K562 (cell line): ENCODE measurements at regions not wholly inside any gene's neighbourhood (a gene's known extent, or its start where the extent isn't known, plus 50 kb on each side); places are given as distances from the start of the nearest gene placed in this dataset.

Experiments
- ATAC-seq: fragments of 200-7000 bp; cut with Tn5 transposase; 3 replicates; pipeline ENCODE4 v1.9.1; 2020; ENCODE audit warnings: moderate library complexity
- BruUV-seq: library from RNA; stranded (reverse); fragments of 400-500 nt; replicated peaks from 2 replicates; lab custom pipeline; 2021; lab: Mats Ljungman, UMichigan
- CTCF ChIA-PET: fragments of 300-600 bp; formaldehyde crosslinking; extraction: SDS; loops from one replicate; lab custom pipeline; 2021; ENCODE audit warnings: low intra/inter-chr PET ratio; lab: Yijun Ruan, JAX
- POLR2A ChIA-PET: fragments of 300-600, 350-650 bp; sonication (Branson Sonifier 250); formaldehyde crosslinking; extraction: SDS; loops from one replicate; lab custom pipeline; 2021; ENCODE audit warnings: antibody characterized with exemption, inconsistent platforms; lab: Yijun Ruan, JAX
- DNase-seq, 4 experiments: peaks; one replicate each; pipeline versions ENCODE4 v3.0.0 to v3.0.0-alpha.2; 2011 to 2018; ENCODE audit warnings: low spot score in 3 of 4, mixed read lengths in 3 of 4; ENCODE audit errors: extremely low read depth in 1 of 4
- FAIRE-seq: peaks from 2 replicates; lab custom pipeline; 2011; peaks lifted over from hg19 to GRCh38; lab: Jason Lieb, UNC
- H2AFZ ChIP-seq: 2 replicates; pipeline ENCODE4 v1.6.0; 2011; ENCODE audit warnings: low read depth, low read length, control low read depth, inconsistent platforms
- H3K27ac ChIP-seq: fragments of 200-600 bp; 3 replicates; pipeline ENCODE4 v1.8.0; 2011; ENCODE audit warnings: low read depth, mild to moderate bottlenecking, control low read depth, inconsistent platforms, low read length, moderate library complexity, mixed read lengths; ENCODE audit errors: extremely low read depth
- H3K27me3 ChIP-seq, 2 experiments: fragments of 300-600 bp in 1 of 2; 2 replicates in 1 of 2; 3 replicates in 1 of 2; pipeline versions ENCODE4 v1.6.0 to v1.8.0; 2011; ENCODE audit warnings: inconsistent platforms in 2 of 2, low read length in 2 of 2, mild to moderate bottlenecking in 1 of 2, mixed read lengths in 1 of 2, moderate library complexity in 1 of 2; ENCODE audit not compliant: control insufficient read depth in 2 of 2, insufficient read depth in 2 of 2
- H3K36me3 ChIP-seq: fragments of 300-600 bp; 3 replicates; pipeline ENCODE4 v1.8.0; 2011; ENCODE audit warnings: mild to moderate bottlenecking, low read length, inconsistent platforms; ENCODE audit not compliant: control insufficient read depth, insufficient read depth
- H3K4me1 ChIP-seq, 2 experiments: fragments of 200-600 bp in 1 of 2; replicated peaks in 1 of 2; 2 replicates in 1 of 2; 3 replicates in 1 of 2; pipeline versions ENCODE4 v1.5.1 to v1.8.0; 2011; ENCODE audit warnings: inconsistent platforms in 2 of 2, low read length in 2 of 2, mild to moderate bottlenecking in 1 of 2, mixed read lengths in 1 of 2, moderate library complexity in 1 of 2; ENCODE audit not compliant: control insufficient read depth in 2 of 2, insufficient read depth in 2 of 2
- H3K4me2 ChIP-seq: 2 replicates; pipeline ENCODE4 v1.6.1; 2011; ENCODE audit warnings: low read length, control low read depth, inconsistent platforms, mixed read lengths; ENCODE audit not compliant: insufficient read depth
- H3K4me3 ChIP-seq: fragments of 200-600 bp; sonication (generic), shearing (Covaris generic); 2 replicates; pipeline ENCODE4 v1.5.1; 2016; ENCODE audit warnings: control low read depth, inconsistent platforms
- H3K79me2 ChIP-seq: fragments of 200-600 bp; 3 replicates; pipeline ENCODE4 v1.8.0; 2011; ENCODE audit warnings: low read length, inconsistent platforms; ENCODE audit not compliant: control insufficient read depth, insufficient read depth
- H3K9ac ChIP-seq, 2 experiments: 2 replicates each; pipeline versions ENCODE4 v1.6.0 to v1.6.1; 2011; ENCODE audit warnings: low read depth in 2 of 2, low read length in 2 of 2, control low read depth in 1 of 2, inconsistent platforms in 1 of 2, mild to moderate bottlenecking in 1 of 2, mixed read lengths in 1 of 2; ENCODE audit not compliant: insufficient read depth in 1 of 2
- H3K9me1 ChIP-seq: one replicate; pipeline ENCODE4 v1.6.0; 2011; ENCODE audit warnings: inconsistent platforms, mild to moderate bottlenecking, low read length, moderate library complexity; ENCODE audit not compliant: control insufficient read depth, insufficient read depth
- H3K9me3 ChIP-seq: replicated peaks from 2 replicates; pipeline ENCODE4 v1.5.1; 2011; ENCODE audit warnings: low read depth, low read length, inconsistent platforms; ENCODE audit not compliant: control insufficient read depth, insufficient read depth
- H4K20me1 ChIP-seq: replicated peaks from 2 replicates; pipeline ENCODE4 v1.6.1; 2011; ENCODE audit warnings: low read length, inconsistent platforms, mixed read lengths; ENCODE audit not compliant: control insufficient read depth, insufficient read depth
- CAMTA2 ChIP-seq: fragments of 250-450 bp; sonication (Bioruptor Pico); conservative IDR thresholded peaks from 2 replicates; pipeline ENCODE4 v1.5.1; 2022
- CEBPB ChIP-seq: fragments of 450-650 bp; IDR thresholded peaks from 2 replicates; pipeline ENCODE4 v1.6.1; 2016; ENCODE audit warnings: missing genetic modification characterization, missing compliant biosample characterization
- CEBPG ChIP-seq, 3 experiments: fragments of 200-800 bp in 1 of 3; sonication (Bioruptor generic) in 1 of 3; sonication (generic) in 1 of 3; formaldehyde crosslinking in 1 of 3; IDR thresholded peaks in 2 of 3; conservative IDR thresholded peaks in 1 of 3; 2 replicates each; pipeline versions ENCODE4 v1.6.1 to v1.8.0; 2016 to 2022; ENCODE audit warnings: missing compliant biosample characterization in 2 of 3, missing genetic modification characterization in 2 of 3, mild to moderate bottlenecking in 1 of 3, missing genetic modification reagents in 1 of 3
- TFAP4 ChIP-seq: sonication (generic); formaldehyde crosslinking; IDR thresholded peaks from 2 replicates; pipeline ENCODE4 v1.8.0; 2022; ENCODE audit warnings: missing genetic modification reagents, mild to moderate bottlenecking, moderate library complexity, borderline replicate concordance
- THRB ChIP-seq: fragments of 450-650 bp; formaldehyde crosslinking; conservative IDR thresholded peaks from 2 replicates; pipeline ENCODE4 v1.4.0; 2022; ENCODE audit warnings: mild to moderate bottlenecking, missing genetic modification characterization
- ZFP36 ChIP-seq: fragments of 150-350 bp; IDR thresholded peaks from 2 replicates; pipeline ENCODE4 v1.6.1; 2018; ENCODE audit warnings: low read length, low read depth; ENCODE audit not compliant: partially characterized antibody
- WGBS: fragments of 100-300 bp; shearing (Covaris generic); methylation state at CpG from one replicate; pipeline ENCODE4 v1.1.6; 2016; ENCODE audit warnings: low coverage, mixed read lengths; ENCODE audit not compliant: insufficient coverage; ENCODE audit errors: missing lambda C conversion rate; 5-methylcytosine and 5-hydroxymethylcytosine counted together
- in situ Hi-C: fragments of 300-500 bp; cut with MboI; formaldehyde crosslinking; loops from 4 replicates; pipeline ENCODE4 v1.15.0; 2018; ENCODE audit warnings: inconsistent platforms, mixed read lengths
- intact Hi-C: fragments of 100-400 bp; cut with micrococcal nuclease; formaldehyde crosslinking; loops from 2 replicates; pipeline ENCODE4 v1.14.2; 2022

GRCh38 chr17:13398091-13398490 lies 203.6 kb downstream of the HS3ST3A1 start (continued):
- no peak for TF ChIP-seq THRB (CRISPR knock-in tag)

DNA sequence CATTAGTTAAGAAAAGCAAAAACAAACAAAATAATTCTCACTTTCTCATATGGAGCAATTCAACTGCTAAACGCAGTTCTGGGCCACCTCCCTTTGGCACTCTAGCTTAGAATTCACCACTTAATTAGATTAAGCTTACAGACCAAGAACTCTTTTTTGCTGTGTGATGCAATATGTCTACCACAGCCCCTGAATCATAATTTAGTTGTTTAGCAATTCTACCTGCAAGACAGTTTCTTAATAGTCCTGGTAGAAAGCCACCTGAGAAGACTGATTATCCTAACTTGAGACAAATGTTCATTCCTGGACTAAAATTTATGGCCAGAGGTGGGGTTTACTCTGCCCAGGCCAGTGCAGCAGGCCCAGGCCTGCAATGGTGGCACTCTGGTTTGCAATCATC lies 205.9 kb downstream of the HS3ST3A1 start:
- Histone ChIP-seq H3K4me1 (no peaks in the 10 kb centered on the region; a peak in 1 of 5 replicates), H3K4me2 (no peak overlapping the region)
- no peak for DNase-seq
- TF ChIP-seq CEBPG (CRISPR knock-in tag; IDR thresholded peaks at IDR 0.05): no peak
- TF ChIP-seq CEBPG (tag; conservative IDR thresholded peaks at IDR 0.05 in 1 of 2, IDR thresholded peaks at IDR 0.05 in 1 of 2): 0 out of 4 replicates have a peak, but pooled peaks have one; percentile 6 to 33
- no peak for TF ChIP-seq CAMTA2 (CRISPR knock-in tag)
- TF ChIP-seq ZFP36: no peak
- no peak for TF ChIP-seq CEBPB (tag)
- TF ChIP-seq TFAP4 (CRISPR knock-in tag): no peak
- TF ChIP-seq, all 486 proteins: peak for 1
- H3K9me3 ChIP-seq: no peaks in the 10 kb centered on the region
- CTCF ChIA-PET: no interaction called here
- no TSS peak for BruUV-seq
- H4K20me1 ChIP-seq: no peaks in the 10 kb centered on the region
- H3K36me3 ChIP-seq: no peaks in the 10 kb centered on the region
- ATAC-seq (no peak), FAIRE-seq (no peak)
- in situ Hi-C loops: no loop called here
- H3K27me3 ChIP-seq: no peaks in the 10 kb centered on the region
- H2AFZ ChIP-seq: no peak overlapping the region
- 8% methylated on average over 1 of the region's 1 CpG for WGBS
- intact Hi-C loops: no loop called here
- no peaks in the 10 kb centered on the region for H3K9me1 ChIP-seq
- POLR2A ChIA-PET: no interaction called here
- H3K4me3 ChIP-seq: no peak overlapping the region
- H3K79me2 ChIP-seq: no peaks in the 10 kb centered on the region
- no peak overlapping the region for H3K27ac ChIP-seq
- H3K9ac ChIP-seq: no peak overlapping the region
